HG02798 (cell line): ENCODE measurements at regions not wholly inside any gene's neighbourhood (a gene's known extent, or its start where the extent isn't known, plus 50 kb on each side); places are given as distances from the start of the nearest gene placed in this dataset.

Source experiments
- ATAC-seq: cut with Tn5 transposase; IDR thresholded peaks from one replicate; pipeline ENCODE4 v1.9.1; 2021; ENCODE audit warnings: mild to moderate bottlenecking; ENCODE audit not compliant: unreplicated experiment, poor library complexity

GRCh38 chr12:91978143-91978542, 167.5 kb downstream of the BTG1 start:
- no peak for ATAC-seq

GRCh38 chr12:91975891-91976290, 169.8 kb downstream of the BTG1 start:
- no peak for ATAC-seq

- ATAC-seq = no peak
Measured at GRCh38 chr12:91974541-91975085, 171.0 kb downstream of the BTG1 start.

GRCh38 chr12:91973813-91974212, 171.8 kb downstream of the BTG1 start:
- no peak for ATAC-seq

- ATAC-seq = no peak
Measured at GRCh38 chr12:91972896-91973295, 172.8 kb downstream of the BTG1 start.

GRCh38 chr12:91968777-91969171, 176.9 kb downstream of the BTG1 start:
- no peak for ATAC-seq

GRCh38 chr12:91968076-91968776, 177.4 kb downstream of the BTG1 start:
- no peak for ATAC-seq

- ATAC-seq = no peak
Measured at GRCh38 chr12:91967590-91967989, 178.1 kb downstream of the BTG1 start.

GRCh38 chr12:91965781-91966180, 179.9 kb downstream of the BTG1 start:
- no peak for ATAC-seq

GRCh38 chr12:91964501-91964900, 181.1 kb downstream of the BTG1 start:
- no peak for ATAC-seq

- ATAC-seq = no peak
Measured at GRCh38 chr12:91959220-91959619, 186.4 kb downstream of the BTG1 start.

- no peak for ATAC-seq
Measured at GRCh38 chr12:91958816-91959215, 186.8 kb downstream of the BTG1 start.

GRCh38 chr12:91954747-91955146, 190.9 kb downstream of the BTG1 start:
- ATAC-seq = no peak

GRCh38 chr12:91954326-91954725, 191.3 kb downstream of the BTG1 start:
- no peak for ATAC-seq

GRCh38 chr12:91952916-91953315, 192.7 kb downstream of the BTG1 start:
- no peak for ATAC-seq

- ATAC-seq = no peak
Measured at GRCh38 chr12:91951571-91951970, 194.1 kb downstream of the BTG1 start.

- ATAC-seq = no peak
Measured at GRCh38 chr12:91948504-91948903, 197.1 kb downstream of the BTG1 start.

- ATAC-seq = no peak
Measured at GRCh38 chr12:91947459-91947858, 198.2 kb downstream of the BTG1 start.

- no peak for ATAC-seq
Measured at GRCh38 chr12:91944637-91945036, 201.0 kb downstream of the BTG1 start.

- ATAC-seq = no peak
Measured at GRCh38 chr12:91940826-91941570, 204.6 kb downstream of the BTG1 start.

- no peak for ATAC-seq
Measured at GRCh38 chr12:91940322-91940721, 205.3 kb downstream of the BTG1 start.

GRCh38 chr12:91937706-91938105, 207.9 kb downstream of the BTG1 start:
- no peak for ATAC-seq
